ENCODE measurements at regions not wholly inside any gene's neighbourhood (a gene's known extent, or its start where the extent isn't known, plus 50 kb on each side); places are given as distances from the start of the nearest gene placed in this dataset.

GRCh38 chr13:85163063-85163462 lies 636.2 kb downstream of the SLITRK6 start:
- Histone ChIP-seq H3K79me2 (ENCODE audit: insufficient read depth, low read length) (no peaks in the 10 kb centered on the region), H4K20me1 (ENCODE audit: insufficient read depth, low read length) (no peaks in the 10 kb centered on the region), H3K4me1 (ENCODE audit: insufficient read depth, low read length) (no peaks in the 10 kb centered on the region), H2AFZ (ENCODE audit: low read depth, low read length) (no peak overlapping the region), H3K27ac (ENCODE audit: low read depth, low read length) (no peak overlapping the region), H3K9ac (ENCODE audit: low read length) (no peak overlapping the region), H3K9me3 (ENCODE audit: insufficient read depth, low read depth, low read length) (peaks cover 3% of the 10 kb centered on the region), H3K27me3 (ENCODE audit: insufficient read depth, low read length) (no peaks in the 10 kb centered on the region), H3K36me3 (ENCODE audit: insufficient read depth, low read length) (no peaks in the 10 kb centered on the region), H3K4me2 (ENCODE audit: low read length) (no peak overlapping the region), H3K4me3 (ENCODE audit: insufficient read depth, low read depth, low read length) (no peak overlapping the region)
- no peak overlapping the region for H3K27ac Mint-ChIP-seq (ENCODE audit: unreplicated experiment)
- peaks cover 3% of the 10 kb centered on the region for H3K9me3 Mint-ChIP-seq (ENCODE audit: unreplicated experiment)
- no peaks in the 10 kb centered on the region for H3K4me1 Mint-ChIP-seq (ENCODE audit: low read depth, unreplicated experiment)
- no peaks in the 10 kb centered on the region for H3K27me3 Mint-ChIP-seq (ENCODE audit: low read depth, unreplicated experiment)
- H3K4me3 Mint-ChIP-seq (ENCODE audit: unreplicated experiment) = no peak overlapping the region
- no peak for DNase-seq (ENCODE audit: low read depth)
- no peaks in the 10 kb centered on the region for H3K36me3 Mint-ChIP-seq (ENCODE audit: low read depth, unreplicated experiment)
- TF ChIP-seq CTCF (IDR thresholded peaks at IDR 0.05; ENCODE audit: insufficient read depth, low read depth, low read length) (no peak), EZH2 (IDR thresholded peaks at IDR 0.05; ENCODE audit: insufficient read depth, low read length) (no peak)
- FAIRE-seq = no peak

GRCh38 chr13:85148009-85148408 lies 651.2 kb downstream of the SLITRK6 start:
- DNase-seq (ENCODE audit: low read depth) (peak; percentile 2), FAIRE-seq (no peak)
- H3K36me3 Mint-ChIP-seq (ENCODE audit: low read depth, unreplicated experiment) = no peaks in the 10 kb centered on the region
- no peaks in the 10 kb centered on the region for H3K4me1 Mint-ChIP-seq (ENCODE audit: low read depth, unreplicated experiment)
- Histone ChIP-seq H3K36me3 (ENCODE audit: insufficient read depth, low read length) (no peaks in the 10 kb centered on the region), H3K79me2 (ENCODE audit: insufficient read depth, low read length) (no peaks in the 10 kb centered on the region), H3K27ac (ENCODE audit: low read depth, low read length) (no peak overlapping the region), H3K4me1 (ENCODE audit: insufficient read depth, low read length) (no peaks in the 10 kb centered on the region), H3K4me3 (ENCODE audit: insufficient read depth, low read depth, low read length) (no peak overlapping the region), H3K9me3 (ENCODE audit: insufficient read depth, low read depth, low read length) (no peaks in the 10 kb centered on the region), H3K9ac (ENCODE audit: low read length) (no peak overlapping the region), H3K27me3 (ENCODE audit: insufficient read depth, low read length) (no peaks in the 10 kb centered on the region), H4K20me1 (ENCODE audit: insufficient read depth, low read length) (no peaks in the 10 kb centered on the region), H2AFZ (ENCODE audit: low read depth, low read length) (peak overlapping the region; percentile 58), H3K4me2 (ENCODE audit: low read length) (no peak overlapping the region)
- no peaks in the 10 kb centered on the region for H3K9me3 Mint-ChIP-seq (ENCODE audit: unreplicated experiment)
- H3K27ac Mint-ChIP-seq (ENCODE audit: unreplicated experiment) = no peak overlapping the region
- H3K4me3 Mint-ChIP-seq (ENCODE audit: unreplicated experiment) = no peak overlapping the region
- no peaks in the 10 kb centered on the region for H3K27me3 Mint-ChIP-seq (ENCODE audit: low read depth, unreplicated experiment)
- TF ChIP-seq CTCF (IDR thresholded peaks at IDR 0.05; ENCODE audit: insufficient read depth, low read depth, low read length) (no peak), EZH2 (IDR thresholded peaks at IDR 0.05; ENCODE audit: insufficient read depth, low read length) (no peak)

- H3K27me3 ChIP-seq (ENCODE audit: insufficient read depth, low read length) = no peaks in the 10 kb centered on the region
- DNase-seq (ENCODE audit: low read depth) (no peak), FAIRE-seq (no peak)
- H3K79me2 ChIP-seq (ENCODE audit: insufficient read depth, low read length) = no peaks in the 10 kb centered on the region
- H3K4me1 Mint-ChIP-seq (ENCODE audit: low read depth, unreplicated experiment) = peaks cover 17% of the 10 kb centered on the region
- no peak overlapping the region for H3K9ac ChIP-seq (ENCODE audit: low read length)
- no peaks in the 10 kb centered on the region for H3K4me1 ChIP-seq (ENCODE audit: insufficient read depth, low read length)
- H3K9me3 Mint-ChIP-seq (ENCODE audit: unreplicated experiment) = no peaks in the 10 kb centered on the region
- H3K27me3 Mint-ChIP-seq (ENCODE audit: low read depth, unreplicated experiment) = no peaks in the 10 kb centered on the region
- H3K9me3 ChIP-seq (ENCODE audit: insufficient read depth, low read depth, low read length) = no peaks in the 10 kb centered on the region
- no peak overlapping the region for H3K27ac Mint-ChIP-seq (ENCODE audit: unreplicated experiment)
- H3K36me3 ChIP-seq (ENCODE audit: insufficient read depth, low read length) = no peaks in the 10 kb centered on the region
- H4K20me1 ChIP-seq (ENCODE audit: insufficient read depth, low read length) = no peaks in the 10 kb centered on the region
- H3K36me3 Mint-ChIP-seq (ENCODE audit: low read depth, unreplicated experiment) = no peaks in the 10 kb centered on the region
- TF ChIP-seq CTCF (IDR thresholded peaks at IDR 0.05; ENCODE audit: insufficient read depth, low read depth, low read length) (no peak), EZH2 (IDR thresholded peaks at IDR 0.05; ENCODE audit: insufficient read depth, low read length) (no peak)
- H2AFZ ChIP-seq (ENCODE audit: low read depth, low read length) = no peak overlapping the region
- no peak overlapping the region for H3K4me3 ChIP-seq (ENCODE audit: insufficient read depth, low read depth, low read length)
- no peak overlapping the region for H3K27ac ChIP-seq (ENCODE audit: low read depth, low read length)
- H3K4me2 ChIP-seq (ENCODE audit: low read length) = no peak overlapping the region
- no peak overlapping the region for H3K4me3 Mint-ChIP-seq (ENCODE audit: unreplicated experiment)
Measured at GRCh38 chr13:85142351-85142927, 656.8 kb downstream of the SLITRK6 start.

Measured in astrocyte (in vitro differentiated cells and primary cell).